ENCODE measurements at regions not wholly inside any gene's neighbourhood (a gene's known extent, or its start where the extent isn't known, plus 50 kb on each side); places are given as distances from the start of the nearest gene placed in this dataset.
"Not testable (repeated sequence)": the region's sequence is repeated elsewhere in the genome, so short reads cannot be mapped to it uniquely, and the experiment has no call there.

DNA sequence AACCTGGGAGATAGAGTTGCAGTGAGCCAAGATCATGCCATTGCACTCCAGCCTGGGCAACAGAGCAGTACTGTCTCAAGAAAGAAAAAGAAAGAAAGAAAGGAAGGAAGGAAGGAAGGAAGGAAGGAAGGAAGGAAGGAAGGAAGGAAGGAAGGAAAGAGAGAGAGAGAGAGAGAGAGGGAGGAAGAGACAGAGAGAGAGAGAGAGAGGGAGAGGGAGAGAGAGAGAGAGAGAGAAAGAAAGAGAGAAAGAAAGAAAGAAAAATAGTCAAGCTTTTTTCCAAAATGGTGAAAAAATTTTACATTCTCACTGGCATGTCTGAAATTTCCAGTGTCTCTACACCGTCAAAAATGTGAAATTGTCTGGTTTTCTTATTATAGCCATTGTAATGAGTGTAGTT is 138.9 kb downstream of the OR13H1 start:
- TF ChIP-seq, protein P1, sequence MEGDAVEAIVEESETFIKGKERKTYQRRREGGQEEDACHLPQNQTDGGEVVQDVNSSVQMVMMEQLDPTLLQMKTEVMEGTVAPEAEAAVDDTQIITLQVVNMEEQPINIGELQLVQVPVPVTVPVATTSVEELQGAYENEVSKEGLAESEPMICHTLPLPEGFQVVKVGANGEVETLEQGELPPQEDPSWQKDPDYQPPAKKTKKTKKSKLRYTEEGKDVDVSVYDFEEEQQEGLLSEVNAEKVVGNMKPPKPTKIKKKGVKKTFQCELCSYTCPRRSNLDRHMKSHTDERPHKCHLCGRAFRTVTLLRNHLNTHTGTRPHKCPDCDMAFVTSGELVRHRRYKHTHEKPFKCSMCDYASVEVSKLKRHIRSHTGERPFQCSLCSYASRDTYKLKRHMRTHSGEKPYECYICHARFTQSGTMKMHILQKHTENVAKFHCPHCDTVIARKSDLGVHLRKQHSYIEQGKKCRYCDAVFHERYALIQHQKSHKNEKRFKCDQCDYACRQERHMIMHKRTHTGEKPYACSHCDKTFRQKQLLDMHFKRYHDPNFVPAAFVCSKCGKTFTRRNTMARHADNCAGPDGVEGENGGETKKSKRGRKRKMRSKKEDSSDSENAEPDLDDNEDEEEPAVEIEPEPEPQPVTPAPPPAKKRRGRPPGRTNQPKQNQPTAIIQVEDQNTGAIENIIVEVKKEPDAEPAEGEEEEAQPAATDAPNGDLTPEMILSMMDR (IDR thresholded peaks at IDR 0.05; ENCODE audit: extremely low read depth in 1 of 2, insufficient read depth in 1 of 2, low read depth in 1 of 2, low read length in 2 of 2) = not testable (repeated sequence)
- TF ChIP-seq POLR2AphosphoS5 (IDR thresholded peaks at IDR 0.05; ENCODE audit: insufficient read depth, low read depth, low read length); EZH2 (IDR thresholded peaks at IDR 0.05; ENCODE audit: borderline replicate concordance, low read depth, low read length, severe bottlenecking); POLR2A (IDR thresholded peaks at IDR 0.05; ENCODE audit: low read depth, low read length); JUN (IDR thresholded peaks at IDR 0.05; ENCODE audit: borderline replicate concordance, insufficient read depth, insufficient read length, low read depth); GATA2 (IDR thresholded peaks at IDR 0.05; ENCODE audit: insufficient read depth, insufficient read length, low read depth, low read length): not testable (repeated sequence)

Data from endothelial cell of umbilical vein (primary cell).